ENCODE measurements at regions not wholly inside any gene's neighbourhood (a gene's known extent, or its start where the extent isn't known, plus 50 kb on each side); places are given as distances from the start of the nearest gene placed in this dataset.

- Histone ChIP-seq H3K4me1 (no peaks in the 10 kb centered on the region), H3K27me3 (ENCODE audit: control insufficient read depth, insufficient read depth, low read length) (no peaks in the 10 kb centered on the region), H3K79me2 (no peaks in the 10 kb centered on the region), H3K4me3 (ENCODE audit: low read depth, low read length) (no peak overlapping the region), H3K4me2 (ENCODE audit: low read length) (no peak overlapping the region), H3K36me3 (ENCODE audit: control insufficient read depth, insufficient read depth, low read length) (no peaks in the 10 kb centered on the region), H3K27ac (no peak overlapping the region), H3K9ac (no peak overlapping the region), H3K9me3 (ENCODE audit: control insufficient read depth, low read length) (no peaks in the 10 kb centered on the region), H2AFZ (no peak overlapping the region)
- no peak for TF ChIP-seq CTCF (IDR thresholded peaks at IDR 0.05)
These were observed 260.1 kb downstream of the GLI2 start for GRCh38 chr2:120995656-120996190.

GRCh38 chr2:120999377-121000097, 263.9 kb downstream of the GLI2 start:
- H3K9me3 ChIP-seq (ENCODE audit: control insufficient read depth, low read length), result no peaks in the 10 kb centered on the region
- no peak for TF ChIP-seq CTCF (IDR thresholded peaks at IDR 0.05)
- no peaks in the 10 kb centered on the region for H3K36me3 ChIP-seq (ENCODE audit: control insufficient read depth, insufficient read depth, low read length)
- no peak overlapping the region for H3K27ac ChIP-seq
- H3K27me3 ChIP-seq (ENCODE audit: control insufficient read depth, insufficient read depth, low read length), result no peaks in the 10 kb centered on the region
- H3K4me3 ChIP-seq (ENCODE audit: low read depth, low read length), result no peak overlapping the region
- H3K79me2 ChIP-seq, result no peaks in the 10 kb centered on the region
- H3K4me1 ChIP-seq, result no peaks in the 10 kb centered on the region
- no peak overlapping the region for H3K4me2 ChIP-seq (ENCODE audit: low read length)
- no peak overlapping the region for H2AFZ ChIP-seq
- no peak overlapping the region for H3K9ac ChIP-seq

DNA sequence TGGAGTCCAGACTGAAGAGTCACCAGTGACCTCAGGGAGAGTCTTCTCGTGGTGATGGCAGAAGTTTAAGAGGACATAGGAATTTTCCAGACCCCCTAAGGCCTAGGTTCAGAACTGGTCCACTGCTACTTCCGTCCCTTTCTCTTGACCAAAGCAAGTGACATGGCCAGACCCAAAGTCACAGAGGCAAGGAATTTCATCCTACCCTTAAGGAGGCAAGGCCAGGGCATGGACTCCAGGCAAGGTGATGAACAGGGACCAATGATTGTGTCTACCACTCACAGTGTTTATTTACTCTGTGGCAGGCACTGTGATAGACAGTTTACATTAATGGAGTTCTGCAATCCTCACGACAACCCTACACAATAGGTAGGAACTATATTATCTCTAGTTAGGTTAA, 265.1 kb downstream of the GLI2 start:
- H2AFZ ChIP-seq, result no peak overlapping the region
- no peak overlapping the region for H3K9ac ChIP-seq
- H3K79me2 ChIP-seq, result no peaks in the 10 kb centered on the region
- no peak for TF ChIP-seq CTCF (IDR thresholded peaks at IDR 0.05)
- no peak overlapping the region for H3K27ac ChIP-seq
- no peak overlapping the region for H3K4me2 ChIP-seq (ENCODE audit: low read length)
- H3K36me3 ChIP-seq (ENCODE audit: control insufficient read depth, insufficient read depth, low read length), result no peaks in the 10 kb centered on the region
- H3K9me3 ChIP-seq (ENCODE audit: control insufficient read depth, low read length), result no peaks in the 10 kb centered on the region
- no peaks in the 10 kb centered on the region for H3K4me1 ChIP-seq
- H3K4me3 ChIP-seq (ENCODE audit: low read depth, low read length), result no peak overlapping the region
- no peaks in the 10 kb centered on the region for H3K27me3 ChIP-seq (ENCODE audit: control insufficient read depth, insufficient read depth, low read length)

- Histone ChIP-seq H3K36me3 (ENCODE audit: control insufficient read depth, insufficient read depth, low read length) (no peaks in the 10 kb centered on the region), H2AFZ (no peak overlapping the region), H3K27ac (no peak overlapping the region), H3K27me3 (ENCODE audit: control insufficient read depth, insufficient read depth, low read length) (no peaks in the 10 kb centered on the region), H3K9me3 (ENCODE audit: control insufficient read depth, low read length) (no peaks in the 10 kb centered on the region), H3K79me2 (no peaks in the 10 kb centered on the region), H3K4me1 (no peaks in the 10 kb centered on the region), H3K4me3 (ENCODE audit: low read depth, low read length) (no peak overlapping the region), H3K4me2 (ENCODE audit: low read length) (no peak overlapping the region), H3K9ac (no peak overlapping the region)
- no peak for TF ChIP-seq CTCF (IDR thresholded peaks at IDR 0.05)
These were observed 266.0 kb downstream of the GLI2 start for GRCh38 chr2:121001641-121002040.

DNA sequence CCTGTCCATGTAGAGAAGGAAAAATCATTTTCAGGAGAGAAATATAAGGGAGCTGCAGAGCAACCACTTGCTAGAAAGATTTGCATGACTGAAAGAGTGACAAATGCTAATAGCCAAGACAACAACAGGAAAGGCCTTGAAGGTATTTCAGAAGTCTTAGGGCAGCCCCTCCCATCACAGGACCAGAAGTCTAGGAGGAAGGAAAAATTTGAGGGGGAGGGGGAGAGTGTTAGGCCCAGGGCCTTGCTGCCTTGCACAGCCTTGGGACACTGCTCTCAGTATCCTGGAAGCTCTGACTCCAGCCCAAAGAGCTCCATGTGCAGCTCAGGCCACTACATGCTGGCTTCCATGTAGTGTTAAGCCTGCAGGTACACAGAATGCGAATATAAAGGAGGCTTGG, 266.9 kb downstream of the GLI2 start:
- no peak for TF ChIP-seq CTCF (IDR thresholded peaks at IDR 0.05)

More for the DNA sequence above, 266.9 kb downstream of the GLI2 start:
- Histone ChIP-seq H3K36me3 (ENCODE audit: control insufficient read depth, insufficient read depth, low read length) (no peaks in the 10 kb centered on the region), H3K9me3 (ENCODE audit: control insufficient read depth, low read length) (no peaks in the 10 kb centered on the region), H3K9ac (no peak overlapping the region), H3K27ac (no peak overlapping the region), H3K27me3 (ENCODE audit: control insufficient read depth, insufficient read depth, low read length) (no peaks in the 10 kb centered on the region), H3K79me2 (no peaks in the 10 kb centered on the region), H3K4me3 (ENCODE audit: low read depth, low read length) (no peak overlapping the region), H3K4me1 (no peaks in the 10 kb centered on the region), H3K4me2 (ENCODE audit: low read length) (no peak overlapping the region), H2AFZ (no peak overlapping the region)

All from parathyroid adenoma (tissue), 2 donors.